ENCODE measurements at regions not wholly inside any gene's neighbourhood (a gene's known extent, or its start where the extent isn't known, plus 50 kb on each side); places are given as distances from the start of the nearest gene placed in this dataset.
A peak's percentile ranks its signal among the peaks of the same experiment; 100 is the strongest.

DNA sequence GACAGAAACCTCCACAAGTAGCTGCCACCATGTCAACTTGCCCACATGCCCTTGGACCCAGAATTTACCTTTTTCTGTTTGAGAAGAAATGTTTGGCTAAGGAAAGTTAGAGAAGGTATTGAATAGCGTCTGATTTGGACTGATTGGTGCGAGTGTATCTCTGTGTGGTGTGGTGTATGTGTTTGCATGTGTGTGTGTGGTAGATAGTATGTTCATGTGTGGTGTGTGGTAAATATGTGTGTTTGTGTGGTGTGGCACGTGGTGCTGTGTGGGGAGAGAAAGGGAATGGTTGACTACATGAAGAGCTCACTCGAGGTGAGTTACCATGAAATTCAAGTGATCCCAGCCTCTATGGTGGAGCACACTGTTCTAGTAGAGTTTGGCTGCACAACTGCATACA lies 360.8 kb upstream of the SPHKAP start:
- TF ChIP-seq, protein P1, sequence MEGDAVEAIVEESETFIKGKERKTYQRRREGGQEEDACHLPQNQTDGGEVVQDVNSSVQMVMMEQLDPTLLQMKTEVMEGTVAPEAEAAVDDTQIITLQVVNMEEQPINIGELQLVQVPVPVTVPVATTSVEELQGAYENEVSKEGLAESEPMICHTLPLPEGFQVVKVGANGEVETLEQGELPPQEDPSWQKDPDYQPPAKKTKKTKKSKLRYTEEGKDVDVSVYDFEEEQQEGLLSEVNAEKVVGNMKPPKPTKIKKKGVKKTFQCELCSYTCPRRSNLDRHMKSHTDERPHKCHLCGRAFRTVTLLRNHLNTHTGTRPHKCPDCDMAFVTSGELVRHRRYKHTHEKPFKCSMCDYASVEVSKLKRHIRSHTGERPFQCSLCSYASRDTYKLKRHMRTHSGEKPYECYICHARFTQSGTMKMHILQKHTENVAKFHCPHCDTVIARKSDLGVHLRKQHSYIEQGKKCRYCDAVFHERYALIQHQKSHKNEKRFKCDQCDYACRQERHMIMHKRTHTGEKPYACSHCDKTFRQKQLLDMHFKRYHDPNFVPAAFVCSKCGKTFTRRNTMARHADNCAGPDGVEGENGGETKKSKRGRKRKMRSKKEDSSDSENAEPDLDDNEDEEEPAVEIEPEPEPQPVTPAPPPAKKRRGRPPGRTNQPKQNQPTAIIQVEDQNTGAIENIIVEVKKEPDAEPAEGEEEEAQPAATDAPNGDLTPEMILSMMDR (IDR thresholded peaks at IDR 0.05; ENCODE audit: low read depth, low read length) = no peak
- DNase-seq (ENCODE audit: low read depth in 2 of 2) = no peak
- no peak overlapping the region for H3K4me3 ChIP-seq (replicated peaks in 1 of 2; ENCODE audit: low read depth in 2 of 2, low read length in 2 of 2)

DNA sequence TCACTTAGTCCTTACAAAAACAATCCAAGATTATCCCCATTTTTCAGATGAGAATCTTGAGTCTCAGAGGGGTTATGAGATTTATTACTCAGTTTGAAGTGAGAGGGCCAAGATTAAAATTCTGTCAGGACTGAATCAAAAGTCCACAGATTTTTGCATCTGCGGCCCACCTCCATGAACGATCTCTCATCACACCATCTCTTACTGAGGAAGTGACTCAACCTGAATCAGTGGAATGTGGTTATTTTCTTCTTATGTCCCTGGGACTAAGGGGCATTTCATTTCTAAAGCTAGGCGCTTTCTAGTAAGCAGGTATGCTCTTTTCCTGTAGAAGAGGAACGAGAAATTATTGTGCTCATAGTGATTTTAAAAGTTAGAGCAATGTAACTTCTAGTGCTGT lies 360.3 kb upstream of the SPHKAP start:
- DNase-seq (ENCODE audit: low read depth in 2 of 2) = peak; percentile 7 to 87
- TF ChIP-seq, protein P1 (IDR thresholded peaks at IDR 0.05; ENCODE audit: low read depth, low read length) = no peak
- no peak overlapping the region for H3K4me3 ChIP-seq (replicated peaks in 1 of 2; ENCODE audit: low read depth in 2 of 2, low read length in 2 of 2)

DNA sequence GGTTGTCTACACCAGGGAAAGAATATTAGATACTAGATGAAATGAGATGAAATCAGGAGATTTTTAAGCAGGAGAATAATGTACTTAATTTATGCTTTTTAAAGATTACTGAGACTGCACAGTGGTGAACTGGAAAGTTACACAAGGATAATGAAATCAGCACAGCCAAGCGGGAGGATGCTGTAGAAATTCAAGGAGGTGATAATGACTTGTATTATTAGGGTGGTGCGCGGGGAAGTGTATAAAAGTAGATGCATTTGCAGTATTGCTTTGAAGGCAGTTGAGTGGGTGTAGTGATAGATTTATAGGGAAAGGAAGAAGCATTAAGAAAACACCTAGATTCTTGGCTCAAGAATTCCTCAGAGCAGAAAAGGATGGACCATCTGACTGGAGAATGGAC lies 359.5 kb upstream of the SPHKAP start:
- TF ChIP-seq, protein P1 (IDR thresholded peaks at IDR 0.05; ENCODE audit: low read depth, low read length) = no peak
- DNase-seq (ENCODE audit: low read depth in 2 of 2) = no peak
- no peak overlapping the region for H3K4me3 ChIP-seq (replicated peaks in 1 of 2; ENCODE audit: low read depth in 2 of 2, low read length in 2 of 2)

DNA sequence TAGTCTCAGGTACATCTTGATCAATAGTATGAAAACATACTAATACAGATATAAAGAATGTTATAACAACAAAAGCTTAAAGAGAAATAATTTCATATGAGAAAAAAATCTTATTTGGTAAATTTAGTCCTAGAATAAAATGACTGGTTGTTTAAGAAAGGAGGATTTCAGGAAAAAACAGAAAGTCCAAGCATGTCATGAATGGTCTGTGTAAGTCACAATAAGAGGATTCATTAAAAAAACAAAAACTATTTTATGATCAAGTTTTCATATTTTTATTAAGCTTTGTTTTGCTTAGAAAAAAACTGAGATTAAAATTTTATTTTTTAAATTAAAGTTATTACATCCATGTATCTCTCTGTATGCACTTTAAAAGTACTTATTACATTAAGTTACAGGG lies 353.9 kb upstream of the SPHKAP start:
- no peak overlapping the region for H3K4me3 ChIP-seq (replicated peaks in 1 of 2; ENCODE audit: low read depth in 2 of 2, low read length in 2 of 2)
- DNase-seq (ENCODE audit: low read depth in 2 of 2) = peak in 1 of 2 donors; percentile 37
- TF ChIP-seq, protein P1 (IDR thresholded peaks at IDR 0.05; ENCODE audit: low read depth, low read length) = no peak

DNA sequence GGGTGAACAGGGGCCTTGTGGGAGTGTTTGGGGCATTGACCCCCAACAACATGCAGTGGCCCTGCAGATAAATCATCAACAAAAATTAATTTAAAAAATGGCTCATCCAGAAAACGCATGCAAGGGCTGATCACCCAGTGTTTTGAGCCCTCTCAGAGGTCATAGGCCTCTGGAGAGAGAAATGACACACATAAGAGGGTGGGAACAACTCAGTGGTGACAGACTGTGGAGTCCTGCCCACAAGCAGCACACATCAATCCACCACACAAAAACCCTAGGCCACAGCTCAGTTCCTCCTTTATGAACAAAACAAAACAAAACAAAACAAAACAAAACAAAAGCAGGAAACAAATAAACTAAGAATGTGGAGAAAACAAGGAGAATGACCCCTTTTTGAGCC lies 351.7 kb upstream of the SPHKAP start:
- no peak overlapping the region for H3K4me3 ChIP-seq (replicated peaks in 1 of 2; ENCODE audit: low read depth in 2 of 2, low read length in 2 of 2)
- TF ChIP-seq, protein P1 (IDR thresholded peaks at IDR 0.05; ENCODE audit: low read depth, low read length) = no peak
- no peak for DNase-seq (ENCODE audit: low read depth in 2 of 2)

DNA sequence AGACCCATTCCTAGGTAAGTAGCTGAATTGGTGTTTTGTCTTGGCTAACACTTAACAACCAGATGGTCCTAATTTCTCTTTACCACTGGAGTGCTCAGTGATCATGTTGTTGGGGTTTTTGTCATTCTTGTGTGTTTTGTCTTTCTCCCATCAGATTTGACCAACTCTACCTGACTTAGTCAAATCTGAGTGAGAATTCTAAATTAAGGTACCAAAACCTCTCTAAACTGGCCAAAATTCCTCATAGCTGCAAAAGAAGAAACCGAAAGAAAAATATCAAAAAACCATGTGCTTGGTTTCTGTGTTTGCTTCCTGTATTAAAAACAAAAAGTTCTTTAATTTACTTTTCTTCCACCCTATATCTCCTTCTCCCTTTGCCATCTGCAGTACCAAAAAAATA lies 350.7 kb upstream of the SPHKAP start:
- DNase-seq (ENCODE audit: low read depth in 2 of 2) = no peak
- H3K4me3 ChIP-seq (replicated peaks in 1 of 2; ENCODE audit: low read depth in 2 of 2, low read length in 2 of 2) = no peak overlapping the region
- TF ChIP-seq, protein P1 (IDR thresholded peaks at IDR 0.05; ENCODE audit: low read depth, low read length) = no peak

DNA sequence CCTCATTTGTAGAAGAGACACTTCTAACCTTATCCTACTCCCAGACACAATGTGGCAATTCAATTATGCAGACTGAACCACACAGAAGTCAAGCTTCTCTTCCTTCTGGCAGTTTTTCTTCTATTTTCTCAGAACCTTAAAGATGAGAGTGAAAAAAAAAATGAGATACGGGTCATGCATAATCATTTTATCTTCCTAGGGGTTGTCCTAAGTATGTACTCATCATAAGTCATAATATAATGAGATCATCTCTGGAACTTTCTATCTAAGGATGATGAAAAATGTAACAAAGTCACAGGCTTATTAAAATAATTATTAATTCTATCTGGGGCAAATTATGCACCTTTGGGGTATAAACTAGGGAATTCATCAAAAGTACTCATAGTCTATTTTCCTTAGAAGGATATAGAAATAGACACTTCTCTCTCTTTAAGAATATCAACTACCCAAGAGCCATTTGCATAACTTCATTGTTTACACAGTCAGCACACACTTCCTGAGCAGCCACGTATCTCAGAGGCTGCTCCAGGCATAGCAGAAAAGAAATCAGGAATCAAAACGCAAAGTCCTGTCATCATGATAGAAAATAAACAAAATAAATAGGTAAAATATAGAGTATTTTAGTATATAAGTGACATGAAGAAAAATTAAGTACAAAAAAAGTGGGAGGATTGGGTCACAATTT lies 345.9 kb upstream of the SPHKAP start:
- DNase-seq (ENCODE audit: low read depth in 2 of 2) = peak; percentile 5 to 51
- TF ChIP-seq, protein P1 (IDR thresholded peaks at IDR 0.05; ENCODE audit: low read depth, low read length) = no peak
- no peak overlapping the region for H3K4me3 ChIP-seq (replicated peaks in 1 of 2; ENCODE audit: low read depth in 2 of 2, low read length in 2 of 2)
